HG03342 (cell line): ENCODE measurements at regions not wholly inside any gene's neighbourhood (a gene's known extent, or its start where the extent isn't known, plus 50 kb on each side); places are given as distances from the start of the nearest gene placed in this dataset.

Experiments used
- ATAC-seq: cut with Tn5 transposase; IDR thresholded peaks from one replicate; pipeline ENCODE4 v1.9.1; 2021; ENCODE audit warnings: mild to moderate bottlenecking, moderate library complexity; ENCODE audit not compliant: unreplicated experiment

- no peak for ATAC-seq
Observed at GRCh38 chr4:13260513-13260912, 223.6 kb downstream of the RAB28 start.

DNA sequence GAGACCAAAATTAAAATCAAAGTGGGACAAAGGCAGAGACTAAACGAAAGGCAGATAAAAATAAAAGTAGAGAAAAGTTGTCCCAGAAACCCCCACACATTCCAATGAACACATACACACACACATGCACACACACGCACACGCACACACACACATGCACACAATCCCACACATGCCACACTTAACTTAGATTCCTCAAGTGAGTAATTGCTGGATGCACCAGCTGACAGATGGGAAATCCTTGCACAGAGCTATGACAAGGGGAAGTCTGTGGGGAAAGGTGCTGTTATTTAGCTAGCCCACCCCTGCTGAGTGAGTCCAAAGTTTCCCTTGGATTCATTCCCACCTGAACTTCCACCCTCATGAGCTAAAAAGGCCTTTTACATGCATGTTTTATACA lies 233.9 kb downstream of the RAB28 start:
- ATAC-seq = no peak

DNA sequence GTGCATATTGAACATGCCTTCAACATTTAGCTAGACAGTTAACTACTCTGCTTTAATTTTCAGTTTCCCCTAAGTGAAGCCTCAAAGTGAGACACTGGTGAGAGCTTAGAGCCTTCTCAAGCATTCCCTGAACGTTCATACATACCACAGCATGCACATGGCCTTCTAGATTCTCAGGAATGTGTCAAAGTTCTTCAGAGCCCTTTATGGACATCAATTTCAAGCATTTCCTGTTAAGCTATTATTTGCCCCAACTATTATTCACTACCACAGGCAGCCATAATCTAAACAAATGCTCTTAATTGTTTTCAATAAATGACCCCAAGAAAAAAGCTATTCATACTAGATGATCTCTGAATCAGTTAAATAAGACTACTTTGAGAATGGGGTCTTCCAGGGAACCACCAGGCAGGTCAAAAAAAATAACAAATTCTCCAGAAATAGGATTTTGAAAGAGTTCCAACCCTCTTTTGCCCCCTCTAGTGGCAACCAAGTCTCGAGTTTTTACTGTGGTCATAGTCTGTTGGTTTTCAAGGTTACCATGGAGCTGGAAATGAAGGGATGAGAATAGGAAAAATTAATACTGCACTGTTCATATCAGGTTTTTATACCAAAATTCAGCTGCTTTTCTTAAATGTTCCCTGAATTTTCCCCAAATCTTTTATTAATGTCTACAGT lies 235.4 kb downstream of the RAB28 start:
- ATAC-seq = no peak

DNA sequence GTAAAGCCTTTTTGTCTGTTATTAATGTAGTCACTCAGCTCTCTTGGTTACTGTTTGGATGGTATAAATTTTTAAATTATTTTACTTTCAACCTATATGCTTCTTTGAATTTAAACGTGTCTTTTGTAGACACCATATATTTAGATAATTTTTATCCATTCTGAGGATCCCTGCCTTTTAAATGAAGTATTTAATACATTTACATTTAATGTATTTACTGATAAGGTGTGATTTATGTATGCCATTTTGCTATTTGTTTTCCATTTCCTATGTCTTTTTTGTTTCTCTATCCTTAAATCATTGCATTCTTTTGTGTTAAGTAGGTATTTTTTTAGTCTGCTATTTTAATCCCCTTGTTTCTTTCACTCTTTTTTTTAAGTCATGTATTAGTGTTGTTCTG lies 238.0 kb downstream of the RAB28 start:
- ATAC-seq = no peak

GRCh38 chr4:13244444-13244843 lies 239.7 kb downstream of the RAB28 start:
- no peak for ATAC-seq

DNA sequence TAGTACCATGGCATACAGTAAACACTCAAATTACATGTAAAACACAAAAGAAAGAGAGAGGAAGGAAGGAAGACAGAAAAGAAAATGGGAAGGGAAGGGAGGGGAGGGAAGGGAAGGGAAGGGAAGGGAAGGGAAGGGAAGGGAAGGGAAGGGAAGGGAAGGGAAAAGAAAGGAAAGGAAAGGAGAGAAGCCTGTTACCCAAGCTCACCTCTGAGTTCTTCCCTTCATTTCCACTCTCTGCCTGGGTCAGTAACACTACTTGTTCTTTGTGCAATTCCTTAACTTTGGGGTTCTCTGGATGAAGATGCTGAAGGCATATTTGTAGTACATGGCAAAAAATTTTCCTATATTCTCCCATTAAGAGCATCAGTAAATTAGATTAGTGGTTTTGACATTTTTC lies 241.0 kb downstream of the RAB28 start:
- no peak for ATAC-seq

DNA sequence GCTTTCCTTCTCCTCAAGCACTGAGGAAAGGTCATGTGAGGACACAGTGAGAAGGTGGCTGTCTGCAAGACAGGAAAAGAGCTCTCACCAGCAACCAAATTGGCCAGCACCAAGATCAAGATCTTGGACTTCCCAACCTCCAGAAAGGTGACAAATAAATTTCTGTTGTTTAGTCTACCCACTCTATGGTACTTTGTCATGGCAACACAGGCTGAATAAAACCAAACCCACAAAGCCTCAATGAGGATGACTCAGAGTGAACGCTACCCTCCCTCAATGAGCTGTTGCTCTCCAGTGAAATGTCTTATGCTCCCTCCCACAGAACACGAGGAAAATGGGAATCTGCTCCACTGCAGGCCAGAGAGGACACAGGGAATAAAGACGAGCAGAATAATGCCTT lies 244.1 kb downstream of the RAB28 start:
- no peak for ATAC-seq

GRCh38 chr4:13238936-13239335 lies 245.2 kb downstream of the RAB28 start:
- ATAC-seq = no peak

GRCh38 chr4:13236485-13236884 lies 247.7 kb downstream of the RAB28 start:
- no peak for ATAC-seq

GRCh38 chr4:13233755-13234154 lies 250.4 kb downstream of the RAB28 start:
- ATAC-seq = no peak

DNA sequence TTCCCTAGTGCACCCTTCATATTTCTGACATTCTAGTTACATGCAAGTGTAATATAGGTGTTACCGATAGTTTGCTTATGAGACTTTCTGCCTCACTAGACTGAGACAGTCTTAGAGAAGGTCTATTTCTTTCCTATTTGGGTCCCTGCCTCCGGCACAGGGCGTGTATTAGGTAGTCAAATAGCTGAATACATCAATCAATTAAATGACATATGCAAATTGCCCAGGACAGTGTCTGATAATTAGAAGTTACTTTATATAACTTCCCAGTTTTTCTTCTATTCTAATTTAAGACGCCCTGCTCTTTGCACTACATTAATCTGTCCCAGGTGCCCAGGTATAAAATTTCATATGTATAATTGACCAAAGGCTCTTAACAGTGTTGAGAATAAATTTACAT lies 264.2 kb downstream of the RAB28 start:
- ATAC-seq = no peak

DNA sequence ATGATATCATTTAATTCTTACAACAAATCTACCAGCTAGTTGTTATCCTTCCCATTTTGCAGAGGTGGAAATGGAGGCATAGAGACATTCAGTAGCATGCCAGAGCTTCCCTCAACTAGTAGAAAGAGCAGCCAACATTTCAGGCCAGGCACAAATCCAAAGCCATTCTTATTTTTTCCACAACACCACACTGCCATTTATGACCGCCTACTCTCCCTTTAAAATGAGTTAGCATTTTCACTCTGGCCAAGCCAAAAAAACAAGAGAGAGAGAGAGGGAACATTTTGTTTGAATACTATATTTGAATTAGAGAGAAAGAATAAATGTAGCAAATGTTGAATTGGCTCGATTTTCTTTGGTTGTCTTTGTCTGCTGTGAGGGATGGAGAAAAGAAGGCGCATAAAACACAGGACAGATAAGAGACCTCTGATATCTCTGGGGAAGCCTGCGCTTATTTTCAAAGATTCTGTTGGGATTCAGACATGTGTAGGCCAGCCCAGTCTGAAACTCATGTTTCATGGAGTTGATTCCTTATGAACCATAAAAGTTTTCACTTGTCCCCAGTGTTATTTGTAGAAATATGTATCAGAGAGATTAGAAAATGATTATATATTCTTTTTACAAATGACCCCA lies 265.7 kb downstream of the RAB28 start:
- no peak for ATAC-seq

DNA sequence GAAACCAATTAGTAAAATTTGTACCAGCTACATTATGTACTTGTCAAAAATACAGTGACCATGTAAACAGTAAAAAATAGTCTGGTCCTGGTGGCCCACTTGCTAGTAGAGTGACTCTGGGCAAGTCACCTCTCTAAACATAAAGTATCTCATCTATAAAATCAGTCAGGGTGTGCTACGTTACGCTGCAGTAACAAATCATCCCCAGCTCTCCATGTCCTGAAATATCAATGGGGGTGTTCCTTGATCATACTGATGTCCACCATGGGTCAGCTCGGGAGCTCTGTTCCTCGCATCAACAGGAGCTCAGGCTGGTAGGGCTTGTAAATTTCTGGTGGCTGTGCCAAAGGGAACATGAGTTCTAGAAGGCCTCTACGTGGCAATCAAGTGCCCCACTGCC lies 268.6 kb downstream of the RAB28 start:
- ATAC-seq = no peak

DNA sequence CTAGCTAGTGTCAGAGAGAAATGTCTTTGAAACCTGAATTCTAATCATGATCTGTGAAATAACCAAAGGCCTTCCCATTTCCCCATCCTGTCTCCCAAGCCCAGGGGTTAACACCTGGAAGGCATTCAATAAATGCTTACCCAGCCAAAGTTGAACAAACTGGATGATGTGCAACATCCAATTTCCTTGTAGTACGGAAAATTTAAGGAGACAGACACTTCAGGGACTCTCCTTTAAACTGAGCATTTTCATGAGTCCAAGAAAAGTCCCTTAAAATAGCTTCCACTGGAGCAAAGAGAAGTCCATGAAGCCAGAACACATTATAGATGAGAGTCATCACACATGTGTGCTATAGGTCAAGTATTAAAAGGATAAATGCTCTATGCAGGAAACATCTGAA lies 271.2 kb downstream of the RAB28 start:
- no peak for ATAC-seq

GRCh38 chr4:13209600-13209999 lies 274.5 kb downstream of the RAB28 start:
- no peak for ATAC-seq

GRCh38 chr4:13208558-13209193 lies 275.5 kb downstream of the RAB28 start:
- no peak for ATAC-seq

GRCh38 chr4:13207226-13207625 lies 276.9 kb downstream of the RAB28 start:
- no peak for ATAC-seq

DNA sequence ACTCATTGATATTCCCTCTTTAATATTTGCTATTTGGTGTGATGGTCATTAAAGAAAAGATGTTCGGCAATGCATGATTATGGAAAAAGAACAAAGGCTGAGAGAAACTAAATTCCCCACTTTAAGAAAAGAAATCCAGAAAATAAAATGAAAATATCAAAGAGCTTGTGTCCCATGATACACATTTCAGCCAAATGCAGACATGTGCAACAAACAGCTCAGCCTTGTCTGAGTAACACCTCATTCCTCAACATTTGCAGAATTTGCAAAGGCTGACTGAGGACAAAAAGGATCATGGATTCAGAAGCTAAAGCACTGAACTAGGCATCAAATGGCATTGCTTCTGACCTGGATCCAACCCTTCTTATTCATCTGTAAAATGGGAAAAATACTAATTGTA lies 281.0 kb downstream of the RAB28 start:
- ATAC-seq = no peak

- ATAC-seq = no peak
Observed at GRCh38 chr4:13202701-13203100, 281.4 kb downstream of the RAB28 start.

- ATAC-seq = no peak
Observed at GRCh38 chr4:13201241-13201640, 282.9 kb downstream of the RAB28 start.

DNA sequence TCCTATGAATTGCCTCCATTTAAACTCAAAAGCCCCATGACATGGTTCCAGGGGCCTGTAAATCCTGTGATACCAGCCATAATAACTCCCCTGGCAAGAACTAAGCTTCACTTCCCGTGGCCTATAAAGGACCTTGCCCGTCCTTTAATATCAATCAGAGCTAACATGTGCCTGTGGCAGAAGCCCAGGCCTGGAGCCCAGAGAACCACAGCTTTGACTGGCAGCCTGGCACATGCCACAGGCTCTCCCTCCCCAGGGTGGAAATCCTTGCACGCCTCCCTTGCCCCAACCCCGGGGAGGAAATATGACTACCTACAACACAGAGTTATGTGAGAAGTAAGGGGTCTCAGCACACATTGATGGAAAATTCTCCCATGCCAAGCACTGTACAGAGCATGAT lies 287.4 kb downstream of the RAB28 start:
- no peak for ATAC-seq

- no peak for ATAC-seq
Observed at GRCh38 chr4:13193662-13194061, 290.5 kb downstream of the RAB28 start.
